ENCODE measurements at regions not wholly inside any gene's neighbourhood (a gene's known extent, or its start where the extent isn't known, plus 50 kb on each side); places are given as distances from the start of the nearest gene placed in this dataset.

- Mint-ChIP-seq H3K4me3 (ENCODE audit: low read depth, unreplicated experiment) (no peak overlapping the region), H3K27ac (ENCODE audit: unreplicated experiment) (no peak overlapping the region), H3K9me3 (ENCODE audit: low read depth, unreplicated experiment) (no peaks in the 10 kb centered on the region), H3K36me3 (ENCODE audit: insufficient read depth, unreplicated experiment) (no peaks in the 10 kb centered on the region), H3K4me1 (ENCODE audit: low read depth, unreplicated experiment) (no peaks in the 10 kb centered on the region), H3K27me3 (ENCODE audit: unreplicated experiment) (no peaks in the 10 kb centered on the region)
- no peak for DNase-seq
- intact Hi-C loops (cut with micrococcal nuclease; ENCODE audit: unreplicated experiment) = no loop called here
- BruUV-seq (replicated peaks) = no TSS peak
- TF ChIP-seq CTCF (IDR thresholded peaks at IDR 0.05; ENCODE audit: unreplicated experiment) = no peak
- CTCF ChIA-PET = no interaction called here
These were observed 63.1 kb upstream of the NDN start for GRCh38 chr15:23750179-23750578.

- intact Hi-C loops (cut with micrococcal nuclease; ENCODE audit: unreplicated experiment) = no loop called here
- Mint-ChIP-seq H3K4me3 (ENCODE audit: low read depth, unreplicated experiment) (no peak overlapping the region), H3K27me3 (ENCODE audit: unreplicated experiment) (no peaks in the 10 kb centered on the region), H3K4me1 (ENCODE audit: low read depth, unreplicated experiment) (no peaks in the 10 kb centered on the region), H3K36me3 (ENCODE audit: insufficient read depth, unreplicated experiment) (no peaks in the 10 kb centered on the region), H3K27ac (ENCODE audit: unreplicated experiment) (no peak overlapping the region), H3K9me3 (ENCODE audit: low read depth, unreplicated experiment) (no peaks in the 10 kb centered on the region)
- no peak for TF ChIP-seq CTCF (IDR thresholded peaks at IDR 0.05; ENCODE audit: unreplicated experiment)
- BruUV-seq (replicated peaks) = no TSS peak
- no peak for DNase-seq
- CTCF ChIA-PET = no interaction called here
These were observed 63.7 kb upstream of the NDN start for GRCh38 chr15:23750776-23751175.

- no peaks in the 10 kb centered on the region for H3K4me1 Mint-ChIP-seq (ENCODE audit: low read depth, unreplicated experiment)
- no peak overlapping the region for H3K27ac Mint-ChIP-seq (ENCODE audit: unreplicated experiment)
- no TSS peak for BruUV-seq (replicated peaks)
- DNase-seq = no peak
- H3K9me3 Mint-ChIP-seq (ENCODE audit: low read depth, unreplicated experiment) = no peaks in the 10 kb centered on the region
- H3K4me3 Mint-ChIP-seq (ENCODE audit: low read depth, unreplicated experiment) = no peak overlapping the region
- CTCF ChIA-PET = no interaction called here
- intact Hi-C loops (cut with micrococcal nuclease; ENCODE audit: unreplicated experiment) = no loop called here
- TF ChIP-seq CTCF (IDR thresholded peaks at IDR 0.05; ENCODE audit: unreplicated experiment) = no peak
- H3K36me3 Mint-ChIP-seq (ENCODE audit: insufficient read depth, unreplicated experiment) = no peaks in the 10 kb centered on the region
- H3K27me3 Mint-ChIP-seq (ENCODE audit: unreplicated experiment) = no peaks in the 10 kb centered on the region
These were observed 66.1 kb upstream of the NDN start for GRCh38 chr15:23753248-23753647.

- no TSS peak for BruUV-seq (replicated peaks)
- no peak for DNase-seq
- H3K27me3 Mint-ChIP-seq (ENCODE audit: unreplicated experiment) = no peaks in the 10 kb centered on the region
- CTCF ChIA-PET = no interaction called here
- no peaks in the 10 kb centered on the region for H3K36me3 Mint-ChIP-seq (ENCODE audit: insufficient read depth, unreplicated experiment)
- intact Hi-C loops (cut with micrococcal nuclease; ENCODE audit: unreplicated experiment) = no loop called here
- no peak for TF ChIP-seq CTCF (IDR thresholded peaks at IDR 0.05; ENCODE audit: unreplicated experiment)
- H3K9me3 Mint-ChIP-seq (ENCODE audit: low read depth, unreplicated experiment) = peaks cover 3% of the 10 kb centered on the region
- H3K4me1 Mint-ChIP-seq (ENCODE audit: low read depth, unreplicated experiment) = no peaks in the 10 kb centered on the region
- H3K27ac Mint-ChIP-seq (ENCODE audit: unreplicated experiment) = no peak overlapping the region
- H3K4me3 Mint-ChIP-seq (ENCODE audit: low read depth, unreplicated experiment) = no peak overlapping the region
These were observed 71.8 kb upstream of the NDN start for GRCh38 chr15:23758891-23759290.

- Mint-ChIP-seq H3K9me3 (ENCODE audit: low read depth, unreplicated experiment) (peaks cover 3% of the 10 kb centered on the region), H3K27ac (ENCODE audit: unreplicated experiment) (no peak overlapping the region), H3K4me1 (ENCODE audit: low read depth, unreplicated experiment) (no peaks in the 10 kb centered on the region), H3K4me3 (ENCODE audit: low read depth, unreplicated experiment) (no peak overlapping the region), H3K27me3 (ENCODE audit: unreplicated experiment) (no peaks in the 10 kb centered on the region), H3K36me3 (ENCODE audit: insufficient read depth, unreplicated experiment) (no peaks in the 10 kb centered on the region)
- DNase-seq = no peak
- BruUV-seq (replicated peaks) = no TSS peak
- intact Hi-C loops (cut with micrococcal nuclease; ENCODE audit: unreplicated experiment) = no loop called here
- TF ChIP-seq CTCF (IDR thresholded peaks at IDR 0.05; ENCODE audit: unreplicated experiment) = no peak
- CTCF ChIA-PET = no interaction called here
These were observed 72.9 kb upstream of the NDN start for GRCh38 chr15:23760024-23760423.

Measured in Calu3 (cell line).